Putamen (tissue), 1 donor: ENCODE measurements at regions not wholly inside any gene's neighbourhood (a gene's known extent, or its start where the extent isn't known, plus 50 kb on each side); places are given as distances from the start of the nearest gene placed in this dataset.
A peak's percentile ranks its signal among the peaks of the same experiment; 100 is the strongest.

Experiments used
- DNase-seq: peaks from one replicate; pipeline ENCODE4 v3.0.0-alpha.2; 2016; ENCODE audit warnings: low spot score

DNA sequence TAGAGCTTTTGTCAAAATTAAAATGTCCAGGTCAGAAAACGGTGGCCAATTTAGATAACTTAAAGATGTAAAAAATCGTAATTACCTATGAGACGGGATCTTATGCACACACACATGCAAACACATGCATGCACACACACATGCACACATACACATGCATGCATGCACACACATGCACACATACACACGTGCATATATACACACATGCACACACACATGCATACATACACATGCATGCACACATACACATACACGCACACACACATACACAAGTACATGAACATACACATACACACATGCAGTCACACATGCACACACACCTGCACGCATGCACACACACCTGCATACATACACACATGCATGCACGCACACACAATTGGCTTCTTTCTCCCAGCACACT, 362.0 kb downstream of the IRX1 start:
- no peak for DNase-seq

GRCh38 chr5:3958389-3958788, 362.8 kb downstream of the IRX1 start:
- no peak for DNase-seq

- no peak for DNase-seq
Observed at GRCh38 chr5:3962113-3962512, 366.5 kb downstream of the IRX1 start.

- no peak for DNase-seq
Observed at GRCh38 chr5:3963652-3964051, 368.0 kb downstream of the IRX1 start.

DNA sequence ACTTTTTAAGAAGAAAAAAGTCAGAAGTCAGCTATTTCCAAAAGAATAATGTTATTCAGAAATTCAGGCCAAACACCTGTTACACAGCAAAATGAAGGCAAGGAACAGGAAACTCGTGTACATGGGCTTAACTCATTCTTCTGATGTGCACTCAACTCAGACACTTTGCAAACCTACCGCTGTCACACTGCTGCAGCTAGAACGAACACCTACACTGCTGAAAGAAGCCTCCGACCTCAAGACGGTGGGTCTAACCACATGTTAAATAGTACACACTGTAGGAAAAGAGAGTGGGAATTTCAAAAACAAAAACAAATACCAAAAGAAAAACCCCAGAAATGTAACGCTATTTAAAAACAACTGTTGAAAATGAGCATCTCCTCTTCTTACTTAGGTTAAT, 384.5 kb downstream of the IRX1 start:
- no peak for DNase-seq

DNA sequence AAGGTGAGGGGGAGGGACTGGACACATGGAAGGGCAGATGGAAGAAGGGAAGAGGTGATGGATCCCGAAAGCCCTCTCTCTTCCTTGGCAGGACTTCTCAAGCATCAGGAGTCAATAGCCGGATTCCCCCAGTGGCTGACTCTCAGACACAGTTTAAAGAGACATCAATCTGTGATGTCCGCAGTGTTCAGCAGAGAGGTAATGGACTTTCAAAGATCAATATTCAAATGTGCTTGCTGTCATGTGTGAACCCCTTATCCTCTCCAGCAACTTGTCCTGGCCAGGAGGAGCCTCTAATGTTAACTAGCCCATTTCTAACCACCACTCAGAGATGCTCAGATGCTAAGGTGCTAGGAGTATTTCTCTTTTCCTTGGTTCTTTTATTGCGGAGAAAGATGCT, 392.2 kb downstream of the IRX1 start:
- no peak for DNase-seq

DNA sequence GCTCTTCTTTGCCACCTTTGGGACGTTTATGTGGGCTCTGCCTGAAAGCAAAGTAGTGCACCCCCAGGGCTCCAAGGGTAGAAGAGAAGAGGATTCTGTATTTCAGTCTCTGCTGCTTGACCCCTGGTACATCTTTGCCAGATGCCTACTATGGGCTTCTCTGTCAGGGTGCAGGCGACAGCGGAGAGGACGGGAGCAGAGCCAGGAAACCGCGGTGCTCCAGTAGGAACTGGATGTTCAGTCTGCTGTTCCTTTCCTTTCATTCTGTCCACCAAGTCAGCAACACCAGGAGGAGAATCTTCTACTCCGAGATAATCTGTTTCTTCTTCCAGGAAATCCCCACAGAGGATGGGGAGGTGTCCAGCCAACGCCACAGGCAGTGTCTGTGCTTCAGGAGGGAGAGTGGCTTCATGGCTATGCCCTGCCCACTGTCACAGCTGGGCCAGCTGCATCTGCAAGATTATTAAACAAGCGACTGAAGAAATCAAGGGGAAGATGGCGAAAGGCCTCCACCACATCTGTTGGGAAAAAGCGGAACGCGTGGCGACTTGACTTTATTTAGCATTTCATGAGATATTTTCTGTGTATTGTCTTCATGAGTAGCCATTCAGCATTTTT, 398.3 kb downstream of the IRX1 start:
- no peak for DNase-seq

- DNase-seq: no peak
Observed at GRCh38 chr5:3994628-3995027, 399.0 kb downstream of the IRX1 start.

DNA sequence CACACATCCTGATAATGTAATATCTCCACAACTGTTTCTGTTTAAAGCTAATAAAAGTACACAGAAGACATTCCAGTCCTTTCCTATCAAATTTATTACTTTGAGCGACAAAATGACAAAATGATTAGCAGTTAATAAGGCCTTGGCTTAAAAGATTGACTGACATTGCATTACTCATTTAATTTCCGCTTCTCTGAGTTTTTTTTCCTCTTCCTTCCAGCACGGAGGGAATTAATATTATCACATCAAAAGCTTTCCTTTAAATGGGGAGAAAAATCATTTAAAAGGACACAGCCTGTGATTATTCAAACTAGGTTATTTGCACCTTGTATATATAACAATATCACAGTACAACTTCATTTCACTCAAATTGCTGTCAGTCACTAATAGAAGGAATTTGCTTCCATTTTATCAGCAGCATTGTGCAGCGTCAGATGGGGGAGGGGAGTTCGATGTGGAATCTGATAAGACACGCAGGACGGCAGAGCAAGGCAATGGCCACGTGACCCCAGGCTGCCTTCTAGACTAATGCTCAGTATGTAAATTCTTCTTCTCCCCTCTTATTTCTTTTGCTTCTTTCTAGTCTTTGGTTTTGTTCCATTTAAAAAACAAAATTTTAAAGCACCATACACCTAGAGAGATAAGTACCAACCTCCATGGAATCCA, 400.5 kb downstream of the IRX1 start:
- DNase-seq: no peak

GRCh38 chr5:3996707-3997336, 401.2 kb downstream of the IRX1 start:
- no peak for DNase-seq

- DNase-seq: no peak
Observed at GRCh38 chr5:3997670-3998069, 402.0 kb downstream of the IRX1 start.

DNA sequence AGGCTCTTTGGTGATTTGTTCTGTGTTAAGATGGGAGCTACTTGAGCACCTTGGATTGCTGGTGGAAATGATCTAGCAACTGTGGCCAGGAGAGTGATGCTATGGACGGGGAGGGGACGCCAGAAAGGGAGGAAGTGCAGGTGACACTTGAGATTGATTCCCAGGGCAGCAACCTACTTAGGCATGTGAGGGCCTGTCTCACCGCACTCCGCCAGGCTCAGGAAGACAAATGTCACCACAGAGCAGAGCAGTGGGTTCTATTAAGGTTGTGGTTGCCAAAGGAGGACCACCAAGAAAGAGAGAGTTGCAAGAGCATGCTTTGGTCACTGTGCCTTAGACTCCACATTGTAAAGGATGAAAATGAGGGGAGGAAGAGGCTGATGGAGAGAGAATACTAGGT, 404.3 kb downstream of the IRX1 start:
- no peak for DNase-seq

DNA sequence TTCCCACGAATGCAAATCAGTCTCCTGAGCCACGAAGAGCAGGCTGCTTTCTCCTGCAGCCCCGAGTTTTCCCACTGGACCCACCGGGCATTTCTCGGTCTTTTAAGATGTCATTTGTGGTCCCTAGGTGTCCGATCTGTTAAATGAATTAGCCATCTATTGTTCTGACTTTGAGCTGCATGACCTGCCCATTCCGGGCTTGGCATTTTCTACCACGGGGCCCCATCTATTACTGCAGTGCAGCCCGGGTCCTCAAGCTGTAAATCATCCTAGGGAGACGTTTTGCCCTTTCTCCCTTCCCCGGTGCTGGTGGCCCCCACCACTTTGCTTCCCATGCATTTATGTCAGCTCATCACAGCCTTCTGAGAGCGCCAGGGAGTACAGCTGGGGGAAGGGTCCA, 405.4 kb downstream of the IRX1 start:
- no peak for DNase-seq

DNA sequence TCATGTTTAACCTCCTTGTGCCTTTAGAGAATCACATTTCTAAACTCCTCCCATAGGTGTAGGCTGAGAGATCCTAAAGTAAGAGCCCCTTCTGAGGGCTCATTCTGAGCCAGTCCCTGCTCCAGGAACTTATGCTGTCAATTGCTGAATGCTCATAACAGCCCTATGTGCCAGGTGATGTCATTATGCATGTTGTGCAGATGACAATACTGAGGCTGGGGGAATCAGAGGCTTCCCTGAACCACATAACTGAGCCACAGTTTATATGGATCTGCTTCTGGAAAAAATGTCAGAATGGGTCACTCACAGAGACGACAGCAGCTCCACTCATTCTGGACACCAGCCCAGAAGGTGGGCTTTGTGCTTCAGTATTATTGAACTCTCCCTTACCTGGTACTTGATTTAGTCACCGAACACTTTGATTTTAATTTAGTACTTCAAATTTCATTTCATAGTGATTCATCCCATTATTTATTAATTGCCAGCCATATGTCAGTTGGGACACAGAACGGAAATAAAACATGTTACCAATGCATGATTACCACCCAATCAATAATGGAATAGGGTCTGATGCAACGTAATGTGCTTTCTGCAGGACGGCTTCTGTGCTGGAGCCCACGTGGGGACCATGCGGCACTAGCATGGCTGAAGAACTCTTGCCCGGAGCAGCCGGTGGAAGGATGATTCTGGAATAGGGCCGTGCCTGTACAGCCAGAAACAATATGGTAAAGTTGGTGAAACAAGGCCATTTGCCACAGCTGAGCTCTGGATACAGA, 406.3 kb downstream of the IRX1 start:
- no peak for DNase-seq

DNA sequence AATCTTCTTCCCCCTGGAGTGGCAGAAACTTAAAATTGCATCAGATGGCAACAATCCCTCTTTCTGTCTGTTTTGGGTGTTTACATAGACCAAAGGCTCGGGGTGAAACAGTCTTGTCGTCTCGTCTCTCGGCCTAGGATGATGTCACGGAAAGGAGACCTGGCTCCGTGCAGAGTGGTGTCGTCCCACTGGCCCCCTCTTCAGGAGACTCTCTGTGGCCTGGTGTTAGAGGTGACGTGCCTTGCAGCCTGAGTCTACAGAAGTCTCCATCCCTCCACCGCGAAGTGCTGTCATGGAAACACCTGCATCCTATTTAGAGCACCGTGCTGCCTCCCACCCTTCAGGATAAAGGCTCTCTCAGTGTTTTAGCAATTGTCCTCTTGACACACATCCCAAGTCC, 409.7 kb downstream of the IRX1 start:
- no peak for DNase-seq

DNA sequence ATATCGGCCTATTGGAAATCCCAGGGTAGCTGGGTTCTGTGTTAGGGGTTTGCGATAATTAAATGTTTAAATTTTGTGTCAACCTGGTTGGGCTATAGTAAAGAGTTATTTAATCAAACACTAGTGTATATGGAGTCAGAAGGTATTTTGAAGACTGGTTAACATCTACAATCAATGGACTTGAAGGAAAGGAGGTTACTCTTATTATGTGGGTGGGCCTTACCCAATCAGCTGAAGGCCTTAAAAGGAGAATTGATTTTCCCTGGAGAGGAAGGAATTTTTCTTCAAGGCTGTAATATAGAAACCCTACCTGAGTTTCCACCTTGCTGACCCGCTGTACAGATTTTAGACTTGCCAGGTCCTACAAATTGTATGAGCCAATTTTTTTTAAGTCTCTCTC, 411.4 kb downstream of the IRX1 start:
- DNase-seq: no peak

GRCh38 chr5:4011943-4012342, 416.3 kb downstream of the IRX1 start:
- no peak for DNase-seq

GRCh38 chr5:4013106-4013898, 417.7 kb downstream of the IRX1 start:
- DNase-seq: no peak

GRCh38 chr5:4015709-4016108, 420.1 kb downstream of the IRX1 start:
- DNase-seq: no peak

GRCh38 chr5:4017076-4017803, 421.6 kb downstream of the IRX1 start:
- DNase-seq: no peak

GRCh38 chr5:4018007-4018406, 422.4 kb downstream of the IRX1 start:
- DNase-seq: peak; percentile 8
